SKM-1 treated with dmso at 0.1 percent for 144 hours (cell line): ENCODE measurements at regions not wholly inside any gene's neighbourhood (a gene's known extent, or its start where the extent isn't known, plus 50 kb on each side); places are given as distances from the start of the nearest gene placed in this dataset.

Experiments used
- DNase-seq: peaks from one replicate; lab custom pipeline; 2025; ENCODE audit not compliant: unreplicated experiment; lab: John Stamatoyannopoulos, UW

- no peak for DNase-seq
Observed at GRCh38 chr14:101189962-101190560, 286.5 kb upstream of the RTL1 start.

- DNase-seq: no peak
Observed at GRCh38 chr14:101191101-101191720, 287.7 kb upstream of the RTL1 start.

GRCh38 chr14:101191721-101192660 lies 288.5 kb upstream of the RTL1 start:
- DNase-seq: no peak

GRCh38 chr14:101192661-101193000 lies 289.1 kb upstream of the RTL1 start:
- DNase-seq: no peak

GRCh38 chr14:101193106-101193844 lies 289.8 kb upstream of the RTL1 start:
- DNase-seq: no peak

- no peak for DNase-seq
Observed at GRCh38 chr14:101193845-101194372, 290.4 kb upstream of the RTL1 start.

GRCh38 chr14:101194373-101195308 lies 291.1 kb upstream of the RTL1 start:
- no peak for DNase-seq

GRCh38 chr14:101195309-101195901 lies 291.9 kb upstream of the RTL1 start:
- DNase-seq: no peak

GRCh38 chr14:101196051-101196712 lies 292.7 kb upstream of the RTL1 start:
- DNase-seq: no peak

- no peak for DNase-seq
Observed at GRCh38 chr14:101196795-101197590, 293.5 kb upstream of the RTL1 start.

GRCh38 chr14:101197595-101198397 lies 294.3 kb upstream of the RTL1 start:
- no peak for DNase-seq

GRCh38 chr14:101198398-101199027 lies 295.0 kb upstream of the RTL1 start:
- DNase-seq: no peak

- no peak for DNase-seq
Observed at GRCh38 chr14:101199028-101199770, 295.7 kb upstream of the RTL1 start.

GRCh38 chr14:101200008-101200649 lies 296.6 kb upstream of the RTL1 start:
- DNase-seq: no peak

GRCh38 chr14:101200650-101201516 lies 297.4 kb upstream of the RTL1 start:
- DNase-seq: no peak
